Endothelial cell of umbilical vein (primary cell): ENCODE measurements at regions not wholly inside any gene's neighbourhood (a gene's known extent, or its start where the extent isn't known, plus 50 kb on each side); places are given as distances from the start of the nearest gene placed in this dataset.

ENCODE experiments used
- CTCF ChIP-seq, 2 donors: IDR thresholded peaks; 1 replicate in 1 of 2; 2 replicates in 1 of 2; pipeline ENCODE4 v1.5.1; 2011; ENCODE audit warnings: low read length in 2 of 2, mild to moderate bottlenecking in 2 of 2, moderate library complexity in 2 of 2, control low read depth in 1 of 2, inconsistent platforms in 1 of 2, low read depth in 1 of 2; ENCODE audit not compliant: insufficient read depth in 1 of 2; ENCODE audit errors: extremely low read depth in 1 of 2
- POLR2AphosphoS5 ChIP-seq: IDR thresholded peaks from 2 replicates; pipeline ENCODE4 v1.6.1; 2012; ENCODE audit warnings: low read depth, mild to moderate bottlenecking, control low read depth, low read length, moderate library complexity; ENCODE audit not compliant: insufficient read depth

- TF ChIP-seq CTCF (IDR thresholded peaks at IDR 0.05; ENCODE audit: extremely low read depth in 1 of 2, insufficient read depth in 1 of 2, low read depth in 1 of 2, low read length in 2 of 2) (no peak), POLR2AphosphoS5 (no peak)
Measured at GRCh38 chrX:39367416-39367815, 566.2 kb downstream of the MID1IP1 start.
